H1 (cell line): ENCODE measurements at regions not wholly inside any gene's neighbourhood (a gene's known extent, or its start where the extent isn't known, plus 50 kb on each side); places are given as distances from the start of the nearest gene placed in this dataset.

Source experiments
- CBX8 ChIP-seq: fragments of 300-800, 300-1000 bp; sonication (generic); IDR thresholded peaks from 2 replicates; pipeline ENCODE4 v1.7.1; 2016; ENCODE audit warnings: low read depth, low read length, borderline replicate concordance
- GTF2F1 ChIP-seq: IDR thresholded peaks from 2 replicates; pipeline ENCODE4 v1.6.1; 2012; ENCODE audit warnings: low read depth, low read length, improper control_type of control experiment, borderline replicate concordance
- POU5F1 ChIP-seq: IDR thresholded peaks from 2 replicates; pipeline ENCODE4 v1.6.1; 2011; ENCODE audit warnings: low read depth, mild to moderate bottlenecking, low read length, moderate library complexity
- RNF2 ChIP-seq: fragments of 200-900, 300-1000 bp; sonication (generic); IDR thresholded peaks from 2 replicates; pipeline ENCODE4 v1.7.1; 2016; ENCODE audit warnings: borderline replicate concordance, low read depth, mild to moderate bottlenecking, antibody characterized with exemption, low read length; ENCODE audit not compliant: poor library complexity, severe bottlenecking; ENCODE audit errors: missing control alignments
- RXRA ChIP-seq: IDR thresholded peaks from 2 replicates; pipeline ENCODE4 v1.6.1; 2011; ENCODE audit warnings: low read depth, mild to moderate bottlenecking, low read length, moderate library complexity; ENCODE audit not compliant: insufficient read depth
- SIN3A ChIP-seq, 2 experiments: IDR thresholded peaks in 1 of 2; conservative IDR thresholded peaks in 1 of 2; 2 replicates each; pipeline ENCODE4 v1.6.1; 2011 to 2012; ENCODE audit warnings: low read length in 2 of 2, improper control_type of control experiment in 1 of 2, low read depth in 1 of 2, mild to moderate bottlenecking in 1 of 2
- SIRT6 ChIP-seq: IDR thresholded peaks from one replicate; pipeline ENCODE4 v1.7.1; 2012; ENCODE audit warnings: low read length, inconsistent platforms
- SIX5 ChIP-seq: IDR thresholded peaks from 2 replicates; pipeline ENCODE4 v1.6.1; 2011; ENCODE audit warnings: mild to moderate bottlenecking, low read depth, low read length
- SP1 ChIP-seq: IDR thresholded peaks from 2 replicates; pipeline ENCODE4 v1.6.1; 2011; ENCODE audit warnings: low read depth, low read length
- SP4 ChIP-seq: IDR thresholded peaks from 2 replicates; pipeline ENCODE4 v1.6.1; 2012; ENCODE audit warnings: low read length, inconsistent platforms
- SUZ12 ChIP-seq: fragments of 200-600 bp; sonication (generic); IDR thresholded peaks from 2 replicates; pipeline ENCODE4 v1.6.1; 2012; ENCODE audit warnings: mild to moderate bottlenecking, inconsistent platforms, low read length, moderate library complexity, mixed read lengths
- TEAD4 ChIP-seq: IDR thresholded peaks from 2 replicates; pipeline ENCODE4 v1.6.1; 2012; ENCODE audit warnings: low read depth, low read length, inconsistent platforms, mixed read lengths

- no peak for TF ChIP-seq RXRA
- no peak for TF ChIP-seq CBX8
- no peak for TF ChIP-seq RNF2
- no peak for TF ChIP-seq SIRT6
- no peak for TF ChIP-seq SP4
- no peak for TF ChIP-seq TEAD4
- TF ChIP-seq GTF2F1, result no peak
- TF ChIP-seq SIX5, result no peak
- no peak for TF ChIP-seq SIN3A (conservative IDR thresholded peaks at IDR 0.05 in 1 of 2, IDR thresholded peaks at IDR 0.05 in 1 of 2; ENCODE audit: low read depth in 1 of 2, low read length in 2 of 2)
- TF ChIP-seq POU5F1, result no peak
- TF ChIP-seq SUZ12, result no peak
- TF ChIP-seq SP1, result no peak
- TF ChIP-seq, all 59 proteins: peak for 0
Observed at GRCh38 chr4:86536151-86536550, 58.0 kb upstream of the PTPN13 start (continued).
